ENCODE measurements at regions not wholly inside any gene's neighbourhood (a gene's known extent, or its start where the extent isn't known, plus 50 kb on each side); places are given as distances from the start of the nearest gene placed in this dataset.

DNA sequence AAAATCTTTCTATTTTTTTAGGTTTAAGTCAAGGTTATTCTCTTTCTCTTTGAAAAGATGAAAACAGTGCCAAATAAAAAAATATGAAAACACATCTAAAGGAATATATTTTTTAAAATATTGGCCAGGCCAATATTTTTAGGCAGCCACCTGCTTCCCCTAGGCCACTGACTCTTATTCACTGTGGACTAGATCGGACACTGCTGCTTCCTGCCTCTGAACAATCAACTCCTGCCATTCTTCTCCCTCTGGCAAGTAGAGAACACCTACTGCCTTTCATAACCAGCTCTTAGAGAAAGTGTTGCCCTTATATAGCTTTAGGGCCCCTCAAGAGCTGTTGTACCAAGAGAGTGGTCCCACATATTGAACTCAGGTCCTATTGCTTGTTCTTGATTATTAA, 529.2 kb downstream of the RAPGEF2 start:
- Histone ChIP-seq H3K27me3 (ENCODE audit: insufficient read depth, low read length) (no peaks in the 10 kb centered on the region), H3K4me3 (ENCODE audit: insufficient read depth, low read depth, low read length) (no peak overlapping the region), H3K9me3 (ENCODE audit: insufficient read depth, low read depth, low read length) (no peaks in the 10 kb centered on the region), H3K79me2 (ENCODE audit: insufficient read depth, low read length) (no peaks in the 10 kb centered on the region), H3K9ac (ENCODE audit: low read length) (no peak overlapping the region), H3K4me1 (ENCODE audit: insufficient read depth, low read length) (no peaks in the 10 kb centered on the region), H2AFZ (ENCODE audit: low read depth, low read length) (no peak overlapping the region), H3K36me3 (ENCODE audit: insufficient read depth, low read length) (no peaks in the 10 kb centered on the region), H3K4me2 (ENCODE audit: low read length) (no peak overlapping the region), H3K27ac (ENCODE audit: low read depth, low read length) (no peak overlapping the region), H4K20me1 (ENCODE audit: insufficient read depth, low read length) (no peaks in the 10 kb centered on the region)
- no peak overlapping the region for H3K4me3 Mint-ChIP-seq (ENCODE audit: unreplicated experiment)
- no peaks in the 10 kb centered on the region for H3K36me3 Mint-ChIP-seq (ENCODE audit: low read depth, unreplicated experiment)
- TF ChIP-seq, protein P1, sequence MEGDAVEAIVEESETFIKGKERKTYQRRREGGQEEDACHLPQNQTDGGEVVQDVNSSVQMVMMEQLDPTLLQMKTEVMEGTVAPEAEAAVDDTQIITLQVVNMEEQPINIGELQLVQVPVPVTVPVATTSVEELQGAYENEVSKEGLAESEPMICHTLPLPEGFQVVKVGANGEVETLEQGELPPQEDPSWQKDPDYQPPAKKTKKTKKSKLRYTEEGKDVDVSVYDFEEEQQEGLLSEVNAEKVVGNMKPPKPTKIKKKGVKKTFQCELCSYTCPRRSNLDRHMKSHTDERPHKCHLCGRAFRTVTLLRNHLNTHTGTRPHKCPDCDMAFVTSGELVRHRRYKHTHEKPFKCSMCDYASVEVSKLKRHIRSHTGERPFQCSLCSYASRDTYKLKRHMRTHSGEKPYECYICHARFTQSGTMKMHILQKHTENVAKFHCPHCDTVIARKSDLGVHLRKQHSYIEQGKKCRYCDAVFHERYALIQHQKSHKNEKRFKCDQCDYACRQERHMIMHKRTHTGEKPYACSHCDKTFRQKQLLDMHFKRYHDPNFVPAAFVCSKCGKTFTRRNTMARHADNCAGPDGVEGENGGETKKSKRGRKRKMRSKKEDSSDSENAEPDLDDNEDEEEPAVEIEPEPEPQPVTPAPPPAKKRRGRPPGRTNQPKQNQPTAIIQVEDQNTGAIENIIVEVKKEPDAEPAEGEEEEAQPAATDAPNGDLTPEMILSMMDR (IDR thresholded peaks at IDR 0.05; ENCODE audit: insufficient read depth, low read depth, low read length), result no peak
- no peak for TF ChIP-seq EZH2 (IDR thresholded peaks at IDR 0.05; ENCODE audit: insufficient read depth, low read length)
- H3K4me1 Mint-ChIP-seq (ENCODE audit: low read depth, unreplicated experiment), result no peaks in the 10 kb centered on the region
- no peak overlapping the region for H3K27ac Mint-ChIP-seq (ENCODE audit: unreplicated experiment)
- DNase-seq (ENCODE audit: low read depth) (no peak), FAIRE-seq (no peak)
- peaks cover 3% of the 10 kb centered on the region for H3K9me3 Mint-ChIP-seq (ENCODE audit: unreplicated experiment)
- H3K27me3 Mint-ChIP-seq (ENCODE audit: low read depth, unreplicated experiment), result no peaks in the 10 kb centered on the region

GRCh38 chr4:159639671-159640323, 536.9 kb downstream of the RAPGEF2 start:
- Histone ChIP-seq H3K4me1 (ENCODE audit: insufficient read depth, low read length) (no peaks in the 10 kb centered on the region), H3K27me3 (ENCODE audit: insufficient read depth, low read length) (no peaks in the 10 kb centered on the region), H3K4me2 (ENCODE audit: low read length) (no peak overlapping the region), H3K79me2 (ENCODE audit: insufficient read depth, low read length) (no peaks in the 10 kb centered on the region), H3K9me3 (ENCODE audit: insufficient read depth, low read depth, low read length) (no peaks in the 10 kb centered on the region), H2AFZ (ENCODE audit: low read depth, low read length) (no peak overlapping the region), H3K36me3 (ENCODE audit: insufficient read depth, low read length) (no peaks in the 10 kb centered on the region), H3K9ac (ENCODE audit: low read length) (no peak overlapping the region), H3K27ac (ENCODE audit: low read depth, low read length) (no peak overlapping the region), H3K4me3 (ENCODE audit: insufficient read depth, low read depth, low read length) (no peak overlapping the region), H4K20me1 (ENCODE audit: insufficient read depth, low read length) (no peaks in the 10 kb centered on the region)
- TF ChIP-seq, protein P1 (IDR thresholded peaks at IDR 0.05; ENCODE audit: insufficient read depth, low read depth, low read length), result no peak
- no peak for TF ChIP-seq EZH2 (IDR thresholded peaks at IDR 0.05; ENCODE audit: insufficient read depth, low read length)
- Mint-ChIP-seq H3K27ac (ENCODE audit: unreplicated experiment) (no peak overlapping the region), H3K9me3 (ENCODE audit: unreplicated experiment) (no peaks in the 10 kb centered on the region), H3K27me3 (ENCODE audit: low read depth, unreplicated experiment) (no peaks in the 10 kb centered on the region), H3K4me3 (ENCODE audit: unreplicated experiment) (no peak overlapping the region), H3K36me3 (ENCODE audit: low read depth, unreplicated experiment) (no peaks in the 10 kb centered on the region), H3K4me1 (ENCODE audit: low read depth, unreplicated experiment) (no peaks in the 10 kb centered on the region)
- peak; percentile 43 for DNase-seq (ENCODE audit: low read depth)
- FAIRE-seq, result no peak

GRCh38 chr4:159649237-159649636, 546.4 kb downstream of the RAPGEF2 start:
- H3K4me2 ChIP-seq (ENCODE audit: low read length), result no peak overlapping the region
- no peak overlapping the region for H3K4me3 ChIP-seq (ENCODE audit: insufficient read depth, low read depth, low read length)
- no peak overlapping the region for H3K9ac ChIP-seq (ENCODE audit: low read length)
- no peak overlapping the region for H3K4me3 Mint-ChIP-seq (ENCODE audit: unreplicated experiment)
- H3K36me3 Mint-ChIP-seq (ENCODE audit: low read depth, unreplicated experiment), result no peaks in the 10 kb centered on the region
- no peak for DNase-seq (ENCODE audit: low read depth)
- H3K27ac ChIP-seq (ENCODE audit: low read depth, low read length), result no peak overlapping the region
- no peak overlapping the region for H3K27ac Mint-ChIP-seq (ENCODE audit: unreplicated experiment)
- H3K4me1 Mint-ChIP-seq (ENCODE audit: low read depth, unreplicated experiment), result no peaks in the 10 kb centered on the region
- H3K9me3 Mint-ChIP-seq (ENCODE audit: unreplicated experiment), result peaks cover 3% of the 10 kb centered on the region
- H4K20me1 ChIP-seq (ENCODE audit: insufficient read depth, low read length), result no peaks in the 10 kb centered on the region
- H3K4me1 ChIP-seq (ENCODE audit: insufficient read depth, low read length), result no peaks in the 10 kb centered on the region
- H3K36me3 ChIP-seq (ENCODE audit: insufficient read depth, low read length), result no peaks in the 10 kb centered on the region
- H2AFZ ChIP-seq (ENCODE audit: low read depth, low read length), result no peak overlapping the region
- no peaks in the 10 kb centered on the region for H3K27me3 ChIP-seq (ENCODE audit: insufficient read depth, low read length)
- no peaks in the 10 kb centered on the region for H3K27me3 Mint-ChIP-seq (ENCODE audit: low read depth, unreplicated experiment)
- TF ChIP-seq EZH2 (IDR thresholded peaks at IDR 0.05; ENCODE audit: insufficient read depth, low read length), result no peak
- TF ChIP-seq, protein P1 (IDR thresholded peaks at IDR 0.05; ENCODE audit: insufficient read depth, low read depth, low read length), result no peak
- no peaks in the 10 kb centered on the region for H3K9me3 ChIP-seq (ENCODE audit: insufficient read depth, low read depth, low read length)
- no peaks in the 10 kb centered on the region for H3K79me2 ChIP-seq (ENCODE audit: insufficient read depth, low read length)
- no peak for FAIRE-seq
